Dermis blood vessel endothelial cell (primary cell): ENCODE measurements at regions not wholly inside any gene's neighbourhood (a gene's known extent, or its start where the extent isn't known, plus 50 kb on each side); places are given as distances from the start of the nearest gene placed in this dataset.

ENCODE experiments used
- DNase-seq: peaks from one replicate; pipeline ENCODE4 v3.0.0; 2010

DNA sequence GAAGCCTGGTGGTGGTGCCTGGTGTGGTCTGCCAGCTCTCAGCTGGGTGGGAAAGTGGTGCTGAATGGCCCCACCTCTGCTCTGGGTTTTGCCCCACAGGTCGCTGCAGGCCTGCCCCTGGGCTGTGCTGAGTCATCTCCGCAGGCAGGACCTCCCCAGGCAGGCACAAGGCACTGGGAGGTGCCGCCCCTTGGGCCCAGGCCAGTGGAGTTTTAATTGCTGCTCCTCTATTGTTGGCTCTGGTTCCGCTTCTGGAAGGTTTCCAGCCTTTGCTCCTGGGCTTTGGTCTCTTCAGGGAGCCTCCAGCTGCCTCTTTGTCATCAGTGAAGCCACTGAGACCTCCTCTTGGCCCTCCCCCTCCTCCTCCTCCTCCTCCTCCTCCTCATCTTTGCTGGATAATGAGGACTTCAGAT, 180.3 kb upstream of the GRB10 start:
- peak; percentile 96 for DNase-seq

GRCh38 chr7:50962281-50962883, 179.7 kb upstream of the GRB10 start:
- DNase-seq, result peak; percentile 24

DNA sequence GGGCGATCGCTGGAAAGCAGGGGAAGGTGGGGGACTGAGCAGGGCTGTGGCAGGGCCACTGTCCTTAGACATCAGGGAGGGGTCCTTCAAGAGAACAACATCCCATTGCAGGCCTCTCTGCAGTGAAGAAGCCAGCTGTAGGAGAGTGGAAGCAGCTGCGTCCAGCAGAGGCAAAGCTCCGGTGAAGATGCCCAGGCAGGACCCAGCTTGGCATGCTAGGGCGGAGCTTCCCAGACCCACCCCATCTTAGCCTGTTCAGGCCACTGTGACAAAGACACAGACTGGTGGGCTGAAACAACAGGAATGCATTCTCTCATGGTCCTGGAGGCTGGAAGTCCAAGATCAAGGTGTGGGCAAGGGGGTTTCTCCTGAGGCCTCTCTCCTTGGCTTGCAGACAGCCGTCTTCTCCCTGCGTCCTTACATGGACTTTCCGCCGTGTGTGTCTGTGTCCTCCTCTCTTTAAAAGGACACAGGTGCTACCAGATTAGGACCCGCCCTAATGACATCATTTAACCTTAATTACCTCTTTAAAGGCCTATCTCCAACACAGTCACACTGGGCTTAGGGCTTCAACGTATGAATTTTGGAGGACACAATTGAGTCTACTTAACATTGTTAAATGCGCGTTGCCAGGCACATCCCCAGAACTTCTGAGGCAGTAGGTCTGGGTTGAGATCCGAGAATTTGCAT, 178.1 kb upstream of the GRB10 start:
- DNase-seq, result no peak

DNA sequence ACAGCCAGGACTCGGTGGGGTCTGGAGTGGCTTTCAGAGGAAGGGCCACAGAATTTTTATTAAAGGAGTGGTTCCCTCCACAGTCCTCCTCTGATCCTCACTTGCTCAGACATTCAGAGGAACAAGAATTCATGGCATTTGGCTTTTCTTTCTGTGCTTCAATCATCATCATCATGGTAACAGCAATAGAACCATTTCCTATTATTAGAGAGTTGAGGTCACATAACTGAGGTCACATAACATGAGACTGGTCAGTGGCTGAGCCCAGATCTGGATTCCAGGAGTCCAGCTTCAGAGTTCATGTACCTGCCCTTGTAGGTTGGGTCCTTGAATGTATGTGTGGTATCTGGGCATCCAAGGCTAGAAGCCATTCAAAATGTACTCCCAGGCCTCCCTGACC, 177.3 kb upstream of the GRB10 start:
- peak; percentile 28 for DNase-seq

DNA sequence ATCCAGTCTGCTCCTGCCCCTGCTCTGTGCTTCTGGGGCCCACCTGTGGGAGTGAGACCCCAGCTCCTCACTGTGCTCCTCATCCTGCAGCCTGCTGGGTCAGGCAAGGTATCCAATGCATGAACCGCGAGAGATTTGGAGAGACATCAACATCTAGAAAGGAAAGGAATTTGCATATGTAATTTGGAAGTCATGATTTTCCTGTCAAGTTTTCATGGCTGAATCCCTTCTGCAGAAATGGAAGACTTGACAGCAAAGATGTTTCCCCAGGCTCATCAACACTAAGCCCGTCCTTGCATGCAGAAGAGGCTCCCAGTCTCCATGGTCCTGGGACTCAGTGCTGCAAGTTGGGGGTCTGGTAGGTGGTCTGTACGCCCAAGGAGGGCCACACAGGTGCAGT, 176.9 kb upstream of the GRB10 start:
- no peak for DNase-seq

GRCh38 chr7:50957855-50958254, 175.2 kb upstream of the GRB10 start:
- peak; percentile 13 for DNase-seq

- DNase-seq, result peak; percentile 76
These were observed 174.7 kb upstream of the GRB10 start for GRCh38 chr7:50957431-50957830.

GRCh38 chr7:50956522-50957155, 173.9 kb upstream of the GRB10 start:
- no peak for DNase-seq

DNA sequence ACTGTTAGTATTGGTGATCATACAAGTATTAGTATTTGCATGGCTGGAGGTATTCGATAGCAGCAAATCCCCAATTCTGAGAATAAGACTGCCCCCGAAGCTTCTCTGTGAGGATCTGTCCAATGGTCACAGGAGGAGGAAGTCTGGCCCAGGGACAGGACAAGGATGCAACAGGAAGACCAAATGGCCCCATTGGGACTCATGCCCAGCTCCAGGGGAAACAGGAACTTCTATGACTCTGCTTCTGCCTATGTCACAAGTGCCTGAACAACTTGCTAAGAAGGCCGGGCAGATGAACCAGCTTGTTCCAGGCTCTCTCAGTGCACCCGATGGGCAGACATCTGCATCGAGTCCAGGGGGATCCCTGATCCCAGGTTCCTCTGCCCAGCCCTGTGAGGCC, 172.0 kb upstream of the GRB10 start:
- peak; percentile 77 for DNase-seq

DNA sequence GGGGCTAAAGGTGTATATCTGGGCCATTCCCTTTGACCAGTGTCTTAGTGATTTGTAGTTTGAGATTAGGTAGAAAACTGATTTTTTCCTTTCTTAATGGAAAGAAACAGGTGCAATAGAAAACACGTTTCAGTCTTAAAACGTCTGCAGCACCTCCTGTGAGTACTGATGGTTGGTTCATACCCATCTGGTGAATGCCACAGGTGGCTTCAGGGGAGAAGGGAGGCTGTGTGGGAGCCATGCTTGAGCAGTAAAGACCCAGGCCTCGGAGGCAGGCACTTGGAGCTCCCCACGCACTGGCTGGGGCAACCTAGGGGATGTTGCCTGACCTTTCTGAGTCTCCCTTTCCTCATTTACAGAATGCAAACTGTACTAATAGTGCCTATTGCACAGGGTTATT, 171.5 kb upstream of the GRB10 start:
- DNase-seq, result no peak

DNA sequence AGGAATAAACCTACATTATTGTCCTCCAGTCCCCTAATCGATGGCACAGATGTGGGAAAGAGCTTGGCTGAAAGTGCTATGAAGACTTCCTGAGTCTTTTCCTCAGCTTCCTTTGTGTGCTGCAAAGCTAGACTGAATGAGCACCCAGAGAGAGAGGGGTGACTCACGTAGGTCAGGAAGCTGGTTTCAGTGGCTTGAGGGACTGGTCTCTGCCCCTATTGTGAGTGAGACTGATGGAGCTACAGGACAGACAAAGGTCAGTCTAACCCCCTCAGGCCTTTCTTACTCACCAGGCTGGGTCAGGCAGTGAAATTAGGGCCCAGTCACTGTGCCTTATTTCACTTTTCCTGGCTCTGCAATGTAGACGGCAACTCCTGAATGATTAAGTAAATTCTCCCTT, 171.1 kb upstream of the GRB10 start:
- DNase-seq, result peak; percentile 84

GRCh38 chr7:50953303-50953702, 170.6 kb upstream of the GRB10 start:
- DNase-seq, result no peak

DNA sequence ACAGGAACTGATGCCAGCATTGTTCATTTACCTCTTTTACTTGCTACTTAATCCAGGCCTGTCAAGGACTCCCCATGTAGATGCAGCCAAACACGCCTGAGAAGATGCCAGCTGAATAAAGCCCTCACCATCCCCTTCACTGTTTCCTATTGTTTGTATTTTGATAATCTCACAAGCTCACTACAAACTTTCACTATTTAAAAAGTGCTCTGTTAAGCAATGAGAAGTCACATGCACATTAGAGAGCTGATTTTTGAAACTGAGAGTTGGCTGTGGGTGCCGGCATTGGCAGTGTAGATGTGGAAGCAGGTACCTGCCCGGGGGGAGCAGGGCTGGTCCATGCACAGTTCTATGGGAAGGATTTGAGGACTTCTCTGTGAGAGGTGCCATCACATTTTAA, 169.8 kb upstream of the GRB10 start:
- no peak for DNase-seq

DNA sequence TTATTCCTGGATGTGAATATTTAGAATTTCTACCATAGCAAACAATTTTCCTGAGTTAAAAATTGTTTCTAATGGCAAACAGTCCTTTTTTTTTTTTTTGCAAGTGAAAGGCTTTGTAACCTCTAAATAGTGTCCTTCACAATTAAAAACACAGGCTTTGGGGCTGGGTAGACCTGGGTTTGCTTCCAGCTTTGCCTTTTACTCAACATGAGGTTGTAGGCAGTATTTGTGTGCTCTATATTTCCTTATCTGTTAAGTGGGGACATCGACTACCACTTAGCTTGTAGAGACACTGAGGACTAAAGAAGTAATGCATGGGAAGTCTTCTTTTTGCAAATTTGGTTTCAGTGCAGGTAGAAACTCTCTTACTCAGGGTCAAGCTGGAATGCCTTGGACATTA, 169.4 kb upstream of the GRB10 start:
- no peak for DNase-seq

DNA sequence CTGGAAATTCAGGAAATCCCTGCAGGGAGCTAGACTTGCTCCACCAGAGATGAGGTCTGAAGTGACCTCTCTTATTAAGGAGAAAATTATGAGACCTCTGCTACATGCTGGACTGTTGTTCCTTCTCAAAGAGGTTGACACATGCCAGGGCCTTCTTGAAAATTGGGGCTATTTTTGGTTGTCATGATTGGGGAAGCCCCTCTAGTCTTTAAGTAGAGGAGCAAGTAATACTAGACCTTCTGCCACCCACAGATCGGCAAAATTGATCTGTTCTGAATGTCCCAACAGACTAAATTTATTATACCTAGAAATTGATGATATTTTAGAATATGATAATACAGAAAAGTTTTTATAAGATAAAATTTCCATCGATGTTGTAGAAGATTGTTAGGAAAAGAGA, 160.8 kb upstream of the GRB10 start:
- DNase-seq, result no peak

GRCh38 chr7:50941525-50941924, 158.8 kb upstream of the GRB10 start:
- DNase-seq, result no peak

DNA sequence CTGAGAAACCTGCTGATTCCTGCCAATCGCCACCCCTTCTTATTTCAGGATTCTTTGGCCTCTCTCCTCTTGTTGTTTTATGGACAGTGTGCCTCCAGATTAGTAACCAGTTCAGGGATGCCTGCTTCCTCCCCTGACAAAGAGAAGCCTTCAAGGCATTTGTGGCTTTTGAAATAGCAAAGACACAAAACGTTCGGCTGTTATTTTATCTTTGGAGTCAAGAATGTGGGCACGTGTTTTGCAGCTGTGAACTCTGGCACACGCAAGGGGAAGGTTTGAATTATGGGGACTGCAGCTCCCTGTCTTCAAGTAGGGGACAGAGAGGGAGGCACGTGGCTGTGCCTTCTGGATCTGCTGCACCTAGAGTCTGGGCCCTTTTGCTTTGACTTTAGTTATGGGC, 157.9 kb upstream of the GRB10 start:
- DNase-seq, result no peak

GRCh38 chr7:50939021-50939420, 156.3 kb upstream of the GRB10 start:
- DNase-seq, result no peak

GRCh38 chr7:50937727-50938126, 155.0 kb upstream of the GRB10 start:
- no peak for DNase-seq

GRCh38 chr7:50926049-50926448, 143.4 kb upstream of the GRB10 start:
- no peak for DNase-seq

DNA sequence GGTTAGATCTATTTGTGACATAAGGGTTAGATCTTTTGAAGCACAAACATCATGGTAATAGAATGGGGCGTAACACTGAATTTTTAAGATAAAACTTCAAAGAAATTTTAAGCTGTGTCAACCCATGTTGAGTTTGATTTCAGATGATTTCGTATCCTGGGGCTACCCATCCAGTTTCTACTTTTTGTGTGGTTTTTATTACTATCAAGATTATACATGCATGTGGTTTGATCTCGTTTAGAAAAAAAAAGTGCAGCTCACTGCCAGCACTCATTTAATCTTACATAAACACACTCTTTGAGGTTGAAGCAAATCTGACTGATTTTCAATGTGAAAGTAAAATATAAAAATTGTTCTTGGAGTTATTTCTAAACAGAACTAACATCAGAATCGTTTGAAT, 140.8 kb upstream of the GRB10 start:
- no peak for DNase-seq

DNA sequence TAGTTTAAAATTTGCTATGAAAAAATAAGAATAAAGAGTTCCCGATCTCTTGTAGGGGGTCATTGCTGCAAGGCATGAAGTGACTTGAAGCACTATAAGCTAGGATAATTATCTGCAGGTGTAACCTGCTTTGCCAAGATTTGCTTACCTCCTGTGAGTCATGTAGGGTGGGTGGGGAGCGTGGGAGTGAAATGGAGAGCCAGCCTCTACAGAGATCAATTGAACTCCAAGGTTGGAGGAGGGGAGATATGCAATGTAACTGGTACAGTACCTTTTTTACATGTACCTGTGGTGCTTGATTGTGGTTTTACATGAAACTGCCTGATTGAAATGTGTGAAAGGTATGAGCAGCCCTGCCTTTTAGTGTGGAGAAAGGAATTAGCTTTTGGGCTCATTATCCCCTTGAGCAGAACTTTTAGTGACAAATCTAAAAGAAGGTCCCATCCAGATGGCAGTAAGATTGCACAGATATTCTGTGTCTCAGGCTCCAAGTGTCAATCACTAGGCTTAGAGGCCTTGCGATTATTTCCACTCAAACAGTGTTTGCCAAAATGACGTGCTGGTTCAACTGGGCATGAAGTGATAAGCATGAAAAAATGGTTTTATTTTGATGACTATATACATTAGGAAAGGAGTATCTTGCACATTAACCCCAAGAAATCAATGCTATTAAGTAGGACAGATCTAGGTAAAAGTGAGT, 138.6 kb upstream of the GRB10 start:
- DNase-seq, result no peak

DNA sequence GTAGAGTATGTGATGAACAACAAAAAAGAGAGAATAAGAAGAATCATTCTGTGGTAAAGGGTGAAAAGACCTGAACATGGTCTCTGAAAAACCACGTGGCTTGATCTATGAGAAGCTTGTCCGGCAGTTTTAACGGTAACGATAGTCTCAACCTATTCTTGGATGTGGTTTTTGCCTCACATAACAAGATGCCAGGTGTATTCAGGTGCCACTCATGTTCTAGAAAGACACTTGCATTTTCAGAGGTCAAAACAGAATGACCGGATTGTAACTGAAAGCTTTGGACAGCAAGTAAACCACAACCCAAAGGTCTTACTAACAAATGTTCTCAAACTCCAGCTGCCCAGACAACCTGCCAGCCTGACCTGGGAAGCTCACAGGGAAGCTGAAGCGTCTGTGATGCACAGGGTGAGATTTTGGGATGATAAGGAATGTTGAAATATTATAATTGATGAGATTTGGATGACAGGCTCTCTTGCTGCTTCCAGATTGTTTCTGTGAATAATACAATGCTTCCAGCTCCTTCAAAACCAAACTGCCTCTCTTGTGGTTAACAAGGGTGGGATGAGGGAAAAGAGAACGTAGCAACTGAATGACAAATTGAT, 137.4 kb upstream of the GRB10 start:
- DNase-seq, result no peak
